BJ (cell line): ENCODE measurements at regions not wholly inside any gene's neighbourhood (a gene's known extent, or its start where the extent isn't known, plus 50 kb on each side); places are given as distances from the start of the nearest gene placed in this dataset.

Experiments
- CTCF ChIA-PET: fragments of 350-600 bp; formaldehyde crosslinking; extraction: SDS; loops from one replicate; lab custom pipeline; 2021; ENCODE audit warnings: antibody characterized with exemption, inconsistent platforms; lab: Yijun Ruan, JAX
- POLR2A ChIA-PET: fragments of 300-600 bp; sonication (Branson Sonifier 250); formaldehyde crosslinking; extraction: SDS; loops from one replicate; lab custom pipeline; 2021; ENCODE audit warnings: antibody characterized with exemption; lab: Charles Lee
- DNase-seq: peaks from one replicate; pipeline ENCODE4 v3.0.0-alpha.2; 2011; ENCODE audit warnings: low read depth
- H3K27me3 ChIP-seq: 2 replicates; pipeline ENCODE4 v1.6.0; 2011; ENCODE audit warnings: low read length; ENCODE audit not compliant: control insufficient read depth, insufficient read depth
- H3K36me3 ChIP-seq: 2 replicates; pipeline ENCODE4 v1.5.1; 2011; ENCODE audit warnings: low read length; ENCODE audit not compliant: control insufficient read depth, insufficient read depth
- H3K4me3 ChIP-seq: 2 replicates; pipeline ENCODE4 v1.5.1; 2011; ENCODE audit warnings: low read depth, mild to moderate bottlenecking, control low read depth, low read length
- TF ChIP-seq, protein P1 (sequence below): IDR thresholded peaks from 2 replicates; pipeline ENCODE4 v1.5.1; 2011; ENCODE audit warnings: low read depth, mild to moderate bottlenecking, control low read depth, inconsistent platforms, low read length, moderate library complexity; ENCODE audit not compliant: insufficient read depth

DNA sequence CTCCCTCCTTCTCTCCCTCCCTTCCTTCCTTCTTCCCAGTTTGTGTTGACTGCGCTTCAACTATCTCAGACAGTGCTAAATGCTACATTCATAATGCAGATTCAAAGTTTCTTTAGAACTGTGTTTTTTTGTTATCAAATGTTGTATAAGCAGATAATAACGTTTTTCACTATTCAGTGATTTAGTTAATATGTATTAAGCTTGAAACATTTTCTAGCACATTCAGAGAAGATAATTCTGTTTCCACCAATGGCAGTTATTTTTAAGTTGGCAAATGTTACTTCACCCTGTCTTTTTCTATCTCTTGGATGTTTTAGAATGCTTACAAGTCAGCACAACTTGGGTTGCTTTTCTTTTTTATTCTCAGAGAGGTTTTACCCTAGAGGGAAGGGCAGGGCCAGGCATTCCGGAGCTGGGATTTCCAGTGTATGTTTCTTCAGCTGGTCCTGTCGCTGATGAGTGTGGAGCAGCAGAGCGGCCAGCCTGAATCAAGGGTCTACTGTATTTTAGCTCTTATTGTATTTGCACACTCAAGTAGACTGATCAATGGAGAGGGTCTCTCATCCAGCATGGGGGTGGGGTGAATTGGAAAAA, 162.3 kb upstream of the ARHGAP20 start:
- Histone ChIP-seq H3K27me3 (no peaks in the 10 kb centered on the region; the same call in 1 of the 2 replicates), H3K4me3 (no peak overlapping the region), H3K36me3 (no peaks in the 10 kb centered on the region)
- no peak for DNase-seq
- ChIA-PET POLR2A (no interaction called here), CTCF (interaction anchor here (1.1 kb wide), 1 partner anchor 12 kb away, joined by 4 read pairs; no protein-coding TSS in a partner anchor)
- TF ChIP-seq, protein P1, sequence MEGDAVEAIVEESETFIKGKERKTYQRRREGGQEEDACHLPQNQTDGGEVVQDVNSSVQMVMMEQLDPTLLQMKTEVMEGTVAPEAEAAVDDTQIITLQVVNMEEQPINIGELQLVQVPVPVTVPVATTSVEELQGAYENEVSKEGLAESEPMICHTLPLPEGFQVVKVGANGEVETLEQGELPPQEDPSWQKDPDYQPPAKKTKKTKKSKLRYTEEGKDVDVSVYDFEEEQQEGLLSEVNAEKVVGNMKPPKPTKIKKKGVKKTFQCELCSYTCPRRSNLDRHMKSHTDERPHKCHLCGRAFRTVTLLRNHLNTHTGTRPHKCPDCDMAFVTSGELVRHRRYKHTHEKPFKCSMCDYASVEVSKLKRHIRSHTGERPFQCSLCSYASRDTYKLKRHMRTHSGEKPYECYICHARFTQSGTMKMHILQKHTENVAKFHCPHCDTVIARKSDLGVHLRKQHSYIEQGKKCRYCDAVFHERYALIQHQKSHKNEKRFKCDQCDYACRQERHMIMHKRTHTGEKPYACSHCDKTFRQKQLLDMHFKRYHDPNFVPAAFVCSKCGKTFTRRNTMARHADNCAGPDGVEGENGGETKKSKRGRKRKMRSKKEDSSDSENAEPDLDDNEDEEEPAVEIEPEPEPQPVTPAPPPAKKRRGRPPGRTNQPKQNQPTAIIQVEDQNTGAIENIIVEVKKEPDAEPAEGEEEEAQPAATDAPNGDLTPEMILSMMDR, result no peak

DNA sequence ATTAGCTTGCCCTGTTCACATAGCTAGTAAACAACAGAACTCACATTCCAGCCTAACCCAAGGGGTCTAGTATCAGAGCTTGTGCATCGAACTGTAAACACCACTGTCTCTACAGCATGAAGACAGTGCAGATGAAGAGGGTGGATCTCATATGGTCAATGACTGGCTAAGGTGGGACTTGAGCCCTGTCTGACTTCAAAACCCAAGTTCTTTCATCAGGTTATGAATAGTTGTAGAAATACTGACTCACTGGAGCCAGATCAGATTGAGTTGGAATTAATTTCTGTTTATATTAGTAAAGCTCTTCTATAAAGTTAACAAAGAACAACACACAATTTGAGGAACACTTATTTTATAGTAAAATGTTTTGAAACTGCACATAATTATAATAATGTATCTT, 161.7 kb upstream of the ARHGAP20 start:
- TF ChIP-seq, protein P1, result no peak
- H3K4me3 ChIP-seq, result no peak overlapping the region
- no peak for DNase-seq
- no peaks in the 10 kb centered on the region; the same call in 1 of the 2 replicates for H3K27me3 ChIP-seq
- H3K36me3 ChIP-seq, result no peaks in the 10 kb centered on the region
- POLR2A ChIA-PET, result no interaction called here
- CTCF ChIA-PET, result no interaction called here

DNA sequence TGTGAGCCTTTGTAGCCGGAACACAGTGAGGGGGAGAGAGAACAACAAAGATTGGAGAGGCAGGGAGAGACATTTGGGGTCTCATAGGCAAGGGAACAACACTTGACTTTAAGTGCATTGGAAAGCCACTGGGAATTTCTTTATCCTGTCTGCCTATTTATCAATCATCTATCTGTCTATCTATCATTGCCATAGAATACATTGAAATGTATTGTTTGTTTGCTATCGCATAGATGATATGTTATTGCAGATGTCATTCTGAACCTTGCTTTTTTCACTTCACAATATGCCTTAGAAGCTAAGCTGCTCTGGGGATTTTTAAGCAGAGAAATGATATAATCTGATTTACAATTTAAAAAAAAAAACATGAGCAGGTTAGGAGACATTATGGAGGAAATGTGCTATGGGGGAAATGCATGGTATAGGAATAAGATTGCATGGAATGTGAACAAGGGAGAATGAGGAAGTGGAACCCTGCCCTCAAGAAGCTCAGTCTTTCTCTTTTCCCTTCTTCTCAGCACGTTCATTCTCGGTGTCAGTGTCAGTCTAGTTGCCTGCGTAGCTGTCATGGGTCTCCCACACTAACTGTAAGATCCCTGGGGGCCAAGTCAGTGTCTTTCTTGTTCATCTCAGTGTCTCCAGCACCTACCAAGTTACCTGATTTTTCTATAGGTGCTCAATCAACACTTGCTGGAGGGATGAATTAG, 158.7 kb upstream of the ARHGAP20 start:
- DNase-seq, result no peak
- Histone ChIP-seq H3K4me3 (no peak overlapping the region), H3K27me3 (peaks cover 2% of the 10 kb centered on the region; the same call in 1 of the 2 replicates), H3K36me3 (no peaks in the 10 kb centered on the region)
- ChIA-PET POLR2A (no interaction called here), CTCF (no interaction called here)
- TF ChIP-seq, protein P1, result no peak

DNA sequence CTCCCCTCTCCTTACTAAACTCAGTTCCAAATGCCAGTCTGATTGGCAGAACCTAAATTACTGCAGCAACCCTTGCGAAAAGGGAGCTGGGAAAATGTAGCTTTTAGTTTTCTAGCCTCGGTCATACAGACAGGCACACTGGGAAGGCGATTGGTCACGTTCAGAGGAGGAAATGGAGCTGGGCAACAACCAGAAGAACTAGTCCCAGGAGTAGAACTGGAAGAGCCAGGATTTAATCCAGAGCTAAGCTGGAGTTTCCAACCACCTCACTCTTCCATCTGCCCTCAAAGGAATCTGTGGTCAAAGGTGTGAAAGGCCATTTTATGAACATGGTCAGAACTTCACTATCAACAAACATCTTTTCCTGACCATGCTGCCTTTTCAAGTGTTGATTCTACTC, 155.7 kb upstream of the ARHGAP20 start:
- ChIA-PET CTCF (no interaction called here), POLR2A (no interaction called here)
- Histone ChIP-seq H3K4me3 (no peak overlapping the region), H3K36me3 (no peaks in the 10 kb centered on the region), H3K27me3 (peaks cover 2% of the 10 kb centered on the region; the same call in 1 of the 2 replicates)
- no peak for DNase-seq
- TF ChIP-seq, protein P1, result no peak

DNA sequence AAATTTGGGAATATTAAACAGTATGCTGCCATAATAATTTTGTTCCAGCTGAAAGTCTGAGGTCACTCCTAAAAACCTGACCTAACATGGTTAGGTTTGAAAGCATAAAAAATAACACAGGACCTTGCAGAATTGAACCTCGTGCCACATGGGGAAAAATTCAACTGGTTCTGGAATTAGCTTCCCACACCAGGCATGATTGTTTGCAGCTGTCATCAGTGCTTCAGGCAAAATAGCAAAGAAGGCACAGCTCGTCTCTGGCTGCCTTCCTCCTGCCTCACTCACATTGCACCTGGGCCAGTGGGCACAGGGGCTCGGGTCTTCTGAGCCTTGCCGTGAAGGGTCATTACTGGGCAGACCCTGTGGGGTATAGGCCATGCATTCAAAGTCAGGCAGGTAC, 153.8 kb upstream of the ARHGAP20 start:
- CTCF ChIA-PET, result interaction anchor here (1.9 kb wide), 1 partner anchor 27 kb away, joined by 4 read pairs; no protein-coding TSS in a partner anchor
- TF ChIP-seq, protein P1, result no peak
- Histone ChIP-seq H3K36me3 (no peaks in the 10 kb centered on the region), H3K27me3 (peaks cover 2% of the 10 kb centered on the region; the same call in 1 of the 2 replicates), H3K4me3 (no peak overlapping the region)
- POLR2A ChIA-PET, result no interaction called here
- DNase-seq, result no peak
